Effector memory CD4-positive, alpha-beta T cell (primary cell): ENCODE measurements at regions not wholly inside any gene's neighbourhood (a gene's known extent, or its start where the extent isn't known, plus 50 kb on each side); places are given as distances from the start of the nearest gene placed in this dataset.

Experiments used
- DNase-seq, 3 donors: peaks; one replicate each; pipeline ENCODE4 v3.0.0-alpha.2; 2020
- H3K27ac ChIP-seq: 2 replicates; pipeline ENCODE4 v1.7.0; 2013; ENCODE audit warnings: mild to moderate bottlenecking, low read length, moderate library complexity; ENCODE audit not compliant: insufficient read depth, poor library complexity, severe bottlenecking
- H3K27me3 ChIP-seq: replicated peaks from 2 replicates; pipeline ENCODE4 v1.7.0; 2013; ENCODE audit warnings: mild to moderate bottlenecking, low read length; ENCODE audit not compliant: insufficient read depth, control insufficient read depth, poor library complexity, severe bottlenecking
- H3K36me3 ChIP-seq: 2 replicates; pipeline ENCODE4 v1.7.0; 2013; ENCODE audit warnings: mild to moderate bottlenecking, low read length, moderate library complexity; ENCODE audit not compliant: control insufficient read depth, insufficient read depth
- H3K4me1 ChIP-seq: 2 replicates; pipeline ENCODE4 v1.7.0; 2013; ENCODE audit warnings: low read length, mild to moderate bottlenecking; ENCODE audit not compliant: control insufficient read depth, insufficient read depth, poor library complexity, severe bottlenecking
- H3K4me3 ChIP-seq: 2 replicates; pipeline ENCODE4 v1.7.0; 2013; ENCODE audit warnings: low read length, low read depth, mild to moderate bottlenecking; ENCODE audit not compliant: insufficient read depth, poor library complexity, severe bottlenecking
- H3K9me3 ChIP-seq: 2 replicates; pipeline ENCODE4 v1.7.0; 2013; ENCODE audit warnings: mild to moderate bottlenecking, low read length, moderate library complexity; ENCODE audit not compliant: control insufficient read depth

GRCh38 chr6:11332463-11332862 lies 100.0 kb upstream of the NEDD9 start:
- no peak overlapping the region for H3K4me3 ChIP-seq
- no peak overlapping the region for H3K27ac ChIP-seq
- H3K36me3 ChIP-seq: peaks cover 8% of the 10 kb centered on the region
- no peaks in the 10 kb centered on the region for H3K27me3 ChIP-seq
- no peaks in the 10 kb centered on the region for H3K9me3 ChIP-seq
- DNase-seq: no peak
- H3K4me1 ChIP-seq: peaks cover 3% of the 10 kb centered on the region

- H3K27ac ChIP-seq: no peak overlapping the region
- no peak overlapping the region for H3K4me3 ChIP-seq
- no peaks in the 10 kb centered on the region for H3K9me3 ChIP-seq
- peaks cover 3% of the 10 kb centered on the region for H3K4me1 ChIP-seq
- H3K27me3 ChIP-seq: no peaks in the 10 kb centered on the region
- peaks cover 8% of the 10 kb centered on the region for H3K36me3 ChIP-seq
- DNase-seq: no peak
These were observed 98.6 kb upstream of the NEDD9 start for GRCh38 chr6:11331111-11331510.

- H3K36me3 ChIP-seq: peaks cover 6% of the 10 kb centered on the region
- H3K4me3 ChIP-seq: no peak overlapping the region
- DNase-seq: no peak
- H3K27ac ChIP-seq: no peak overlapping the region
- H3K4me1 ChIP-seq: peaks cover 3% of the 10 kb centered on the region
- no peaks in the 10 kb centered on the region for H3K27me3 ChIP-seq
- no peaks in the 10 kb centered on the region for H3K9me3 ChIP-seq
These were observed 97.9 kb upstream of the NEDD9 start for GRCh38 chr6:11330413-11330760.

GRCh38 chr6:11329726-11330412 lies 97.4 kb upstream of the NEDD9 start:
- H3K27me3 ChIP-seq: no peaks in the 10 kb centered on the region
- no peak for DNase-seq
- H3K27ac ChIP-seq: no peak overlapping the region
- peaks cover 3% of the 10 kb centered on the region for H3K4me1 ChIP-seq
- no peaks in the 10 kb centered on the region for H3K9me3 ChIP-seq
- H3K36me3 ChIP-seq: peaks cover 6% of the 10 kb centered on the region
- H3K4me3 ChIP-seq: no peak overlapping the region

GRCh38 chr6:11328613-11329247 lies 96.3 kb upstream of the NEDD9 start:
- Histone ChIP-seq H3K4me1 (peaks cover 3% of the 10 kb centered on the region), H3K9me3 (no peaks in the 10 kb centered on the region), H3K36me3 (peaks cover 9% of the 10 kb centered on the region), H3K4me3 (no peak overlapping the region), H3K27me3 (no peaks in the 10 kb centered on the region), H3K27ac (no peak overlapping the region)
- DNase-seq: no peak

GRCh38 chr6:11327961-11328360 lies 95.5 kb upstream of the NEDD9 start:
- Histone ChIP-seq H3K4me1 (peaks cover 3% of the 10 kb centered on the region), H3K36me3 (peaks cover 9% of the 10 kb centered on the region), H3K27ac (no peak overlapping the region), H3K9me3 (no peaks in the 10 kb centered on the region), H3K27me3 (no peaks in the 10 kb centered on the region), H3K4me3 (no peak overlapping the region)
- DNase-seq: no peak

- H3K36me3 ChIP-seq: peaks cover 9% of the 10 kb centered on the region
- DNase-seq: no peak
- no peak overlapping the region for H3K4me3 ChIP-seq
- H3K27ac ChIP-seq: no peak overlapping the region
- no peaks in the 10 kb centered on the region for H3K9me3 ChIP-seq
- H3K27me3 ChIP-seq: no peaks in the 10 kb centered on the region
- H3K4me1 ChIP-seq: peaks cover 2% of the 10 kb centered on the region
These were observed 93.6 kb upstream of the NEDD9 start for GRCh38 chr6:11326116-11326515.

GRCh38 chr6:11324453-11325015 lies 92.1 kb upstream of the NEDD9 start:
- Histone ChIP-seq H3K27ac (no peak overlapping the region), H3K4me3 (no peak overlapping the region), H3K27me3 (no peaks in the 10 kb centered on the region), H3K36me3 (peaks cover 9% of the 10 kb centered on the region), H3K9me3 (no peaks in the 10 kb centered on the region), H3K4me1 (no peaks in the 10 kb centered on the region)
- DNase-seq: no peak

- no peaks in the 10 kb centered on the region for H3K27me3 ChIP-seq
- DNase-seq: no peak
- no peak overlapping the region for H3K27ac ChIP-seq
- H3K9me3 ChIP-seq: no peaks in the 10 kb centered on the region
- peaks cover 9% of the 10 kb centered on the region for H3K36me3 ChIP-seq
- H3K4me1 ChIP-seq: peaks cover 6% of the 10 kb centered on the region
- no peak overlapping the region for H3K4me3 ChIP-seq
These were observed 91.4 kb upstream of the NEDD9 start for GRCh38 chr6:11323666-11324452.
